ENCODE measurements at regions not wholly inside any gene's neighbourhood (a gene's known extent, or its start where the extent isn't known, plus 50 kb on each side); places are given as distances from the start of the nearest gene placed in this dataset.
A peak's percentile ranks its signal among the peaks of the same experiment; 100 is the strongest.

DNA sequence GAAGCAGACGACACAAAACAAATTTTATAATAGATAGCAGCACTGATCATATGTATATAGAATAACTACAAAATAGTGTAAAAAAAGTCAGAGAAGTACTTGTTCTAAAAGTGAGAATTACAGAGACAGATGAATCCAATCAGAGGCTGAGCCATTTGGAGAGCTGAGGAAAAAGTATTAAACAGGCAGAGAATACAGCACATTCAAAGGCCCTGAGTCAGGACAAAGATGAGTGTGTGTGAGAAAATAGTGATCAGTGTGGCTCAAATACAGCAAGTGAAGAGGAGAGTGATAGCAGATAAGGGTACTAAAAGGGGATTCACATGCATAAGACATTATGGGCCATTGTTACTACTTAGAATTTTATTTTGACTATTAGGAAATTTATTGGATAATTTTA, 430.6 kb upstream of the BRINP3 start:
- no peak for TF ChIP-seq EZH2phosphoT487 (IDR thresholded peaks at IDR 0.05; ENCODE audit: low read depth)
- TF ChIP-seq, protein P1, sequence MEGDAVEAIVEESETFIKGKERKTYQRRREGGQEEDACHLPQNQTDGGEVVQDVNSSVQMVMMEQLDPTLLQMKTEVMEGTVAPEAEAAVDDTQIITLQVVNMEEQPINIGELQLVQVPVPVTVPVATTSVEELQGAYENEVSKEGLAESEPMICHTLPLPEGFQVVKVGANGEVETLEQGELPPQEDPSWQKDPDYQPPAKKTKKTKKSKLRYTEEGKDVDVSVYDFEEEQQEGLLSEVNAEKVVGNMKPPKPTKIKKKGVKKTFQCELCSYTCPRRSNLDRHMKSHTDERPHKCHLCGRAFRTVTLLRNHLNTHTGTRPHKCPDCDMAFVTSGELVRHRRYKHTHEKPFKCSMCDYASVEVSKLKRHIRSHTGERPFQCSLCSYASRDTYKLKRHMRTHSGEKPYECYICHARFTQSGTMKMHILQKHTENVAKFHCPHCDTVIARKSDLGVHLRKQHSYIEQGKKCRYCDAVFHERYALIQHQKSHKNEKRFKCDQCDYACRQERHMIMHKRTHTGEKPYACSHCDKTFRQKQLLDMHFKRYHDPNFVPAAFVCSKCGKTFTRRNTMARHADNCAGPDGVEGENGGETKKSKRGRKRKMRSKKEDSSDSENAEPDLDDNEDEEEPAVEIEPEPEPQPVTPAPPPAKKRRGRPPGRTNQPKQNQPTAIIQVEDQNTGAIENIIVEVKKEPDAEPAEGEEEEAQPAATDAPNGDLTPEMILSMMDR (IDR thresholded peaks at IDR 0.05; ENCODE audit: low read depth, low read length) = no peak
- H3K79me2 ChIP-seq (ENCODE audit: low read length) = no peaks in the 10 kb centered on the region
- no peaks in the 10 kb centered on the region for H4K20me1 ChIP-seq (ENCODE audit: insufficient read depth, low read length)
- H3K27me3 ChIP-seq (ENCODE audit: low read depth, low read length) = no peaks in the 10 kb centered on the region
- no peak overlapping the region for H2AFZ ChIP-seq (ENCODE audit: low read depth, low read length)
- H3K4me3 ChIP-seq (ENCODE audit: low read length) = no peak overlapping the region
- no peak overlapping the region for H3K27ac ChIP-seq (ENCODE audit: low read length)
- H3K9ac ChIP-seq (ENCODE audit: low read length) = no peak overlapping the region
- H3K36me3 ChIP-seq (replicated peaks; ENCODE audit: low read depth, low read length) = no peaks in the 10 kb centered on the region
- no peaks in the 10 kb centered on the region for H3K9me3 ChIP-seq (ENCODE audit: insufficient read depth, low read length)
- H3K4me2 ChIP-seq (ENCODE audit: low read length) = no peak overlapping the region
- no peaks in the 10 kb centered on the region for H3K4me1 ChIP-seq (ENCODE audit: low read length)

DNA sequence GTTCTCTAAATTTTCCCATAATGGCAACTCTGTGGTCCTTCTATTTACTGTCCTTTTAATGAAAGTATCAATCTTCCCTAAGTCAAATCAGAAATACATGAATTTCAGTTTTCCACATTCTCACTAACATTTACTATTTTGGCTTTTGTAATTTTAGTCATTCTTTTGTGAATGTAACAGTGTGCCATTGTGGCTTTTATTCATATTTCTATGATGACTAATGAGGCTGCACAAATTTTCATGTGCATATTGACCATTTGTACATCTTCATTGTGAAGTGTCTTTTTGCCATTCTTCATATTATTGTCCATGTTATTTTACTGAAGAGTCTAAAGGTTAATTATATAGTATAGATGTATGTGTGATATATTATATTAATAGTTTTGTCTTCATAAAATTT, 431.0 kb upstream of the BRINP3 start:
- H3K27ac ChIP-seq (ENCODE audit: low read length) = no peak overlapping the region
- no peak overlapping the region for H3K9ac ChIP-seq (ENCODE audit: low read length)
- H3K4me2 ChIP-seq (ENCODE audit: low read length) = no peak overlapping the region
- no peaks in the 10 kb centered on the region for H4K20me1 ChIP-seq (ENCODE audit: insufficient read depth, low read length)
- no peaks in the 10 kb centered on the region for H3K36me3 ChIP-seq (replicated peaks; ENCODE audit: low read depth, low read length)
- H3K79me2 ChIP-seq (ENCODE audit: low read length) = no peaks in the 10 kb centered on the region
- no peaks in the 10 kb centered on the region for H3K4me1 ChIP-seq (ENCODE audit: low read length)
- no peaks in the 10 kb centered on the region for H3K27me3 ChIP-seq (ENCODE audit: low read depth, low read length)
- TF ChIP-seq, protein P1 (IDR thresholded peaks at IDR 0.05; ENCODE audit: low read depth, low read length) = no peak
- TF ChIP-seq EZH2phosphoT487 (IDR thresholded peaks at IDR 0.05; ENCODE audit: low read depth) = no peak
- no peak overlapping the region for H2AFZ ChIP-seq (ENCODE audit: low read depth, low read length)
- no peak overlapping the region for H3K4me3 ChIP-seq (ENCODE audit: low read length)
- no peaks in the 10 kb centered on the region for H3K9me3 ChIP-seq (ENCODE audit: insufficient read depth, low read length)

DNA sequence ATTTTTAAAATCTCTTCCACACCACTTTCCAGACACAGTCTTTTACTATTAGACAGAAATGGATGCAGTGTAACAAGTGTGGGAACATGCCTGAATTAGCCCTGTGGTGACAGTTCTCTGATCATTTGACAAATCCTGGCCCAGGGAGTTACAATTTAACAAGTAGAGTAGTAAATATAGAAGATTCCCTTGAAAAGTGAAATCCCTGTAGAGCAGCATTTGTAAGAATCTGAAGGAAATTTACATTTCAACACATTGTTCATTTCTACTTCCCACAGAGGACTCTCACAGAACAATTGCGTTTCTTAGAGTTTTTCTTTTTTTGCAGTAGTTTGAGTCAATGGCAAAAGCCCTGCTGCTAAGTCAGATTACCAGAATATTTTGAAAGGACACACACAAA, 458.3 kb upstream of the BRINP3 start:
- no peak for TF ChIP-seq EZH2phosphoT487 (IDR thresholded peaks at IDR 0.05; ENCODE audit: low read depth)
- TF ChIP-seq, protein P1 (IDR thresholded peaks at IDR 0.05; ENCODE audit: low read depth, low read length) = no peak
- Histone ChIP-seq H2AFZ (ENCODE audit: low read depth, low read length) (0 out of 2 replicates have a peak overlapping the region, but pooled peaks have one; percentile 8), H3K27me3 (ENCODE audit: low read depth, low read length) (no peaks in the 10 kb centered on the region), H3K4me1 (ENCODE audit: low read length) (no peaks in the 10 kb centered on the region), H3K27ac (ENCODE audit: low read length) (no peak overlapping the region), H3K9ac (ENCODE audit: low read length) (no peak overlapping the region), H3K9me3 (ENCODE audit: insufficient read depth, low read length) (no peaks in the 10 kb centered on the region), H3K36me3 (replicated peaks; ENCODE audit: low read depth, low read length) (no peaks in the 10 kb centered on the region), H4K20me1 (ENCODE audit: insufficient read depth, low read length) (no peaks in the 10 kb centered on the region), H3K79me2 (ENCODE audit: low read length) (no peaks in the 10 kb centered on the region), H3K4me3 (ENCODE audit: low read length) (no peak overlapping the region), H3K4me2 (ENCODE audit: low read length) (no peak overlapping the region)

DNA sequence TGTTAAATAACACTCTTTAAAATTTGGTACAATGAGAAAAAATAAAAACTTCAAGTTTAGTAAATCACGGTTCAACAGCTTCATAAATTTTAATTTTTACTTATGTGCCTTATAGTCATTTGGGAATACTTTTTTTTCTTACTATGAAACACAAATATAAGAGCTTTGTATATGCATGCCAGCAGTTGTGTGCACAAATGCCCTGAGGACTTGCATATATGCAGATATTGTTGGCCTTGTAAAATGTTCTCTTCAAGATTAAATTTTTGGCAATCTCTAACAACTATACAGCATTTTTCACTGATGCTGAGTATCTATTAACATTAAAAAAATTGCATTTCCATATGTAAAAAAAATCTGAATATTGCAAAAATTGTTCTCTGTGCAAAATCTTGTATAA, 458.7 kb upstream of the BRINP3 start:
- H3K9ac ChIP-seq (ENCODE audit: low read length) = no peak overlapping the region

More for the DNA sequence above, 458.7 kb upstream of the BRINP3 start:
- TF ChIP-seq, protein P1 (IDR thresholded peaks at IDR 0.05; ENCODE audit: low read depth, low read length) = no peak
- TF ChIP-seq EZH2phosphoT487 (IDR thresholded peaks at IDR 0.05; ENCODE audit: low read depth) = no peak
- Histone ChIP-seq H2AFZ (ENCODE audit: low read depth, low read length) (0 out of 2 replicates have a peak overlapping the region, but pooled peaks have one; percentile 8), H3K27me3 (ENCODE audit: low read depth, low read length) (no peaks in the 10 kb centered on the region), H3K27ac (ENCODE audit: low read length) (no peak overlapping the region), H3K4me3 (ENCODE audit: low read length) (no peak overlapping the region), H3K79me2 (ENCODE audit: low read length) (no peaks in the 10 kb centered on the region), H3K9me3 (ENCODE audit: insufficient read depth, low read length) (no peaks in the 10 kb centered on the region), H4K20me1 (ENCODE audit: insufficient read depth, low read length) (no peaks in the 10 kb centered on the region), H3K36me3 (replicated peaks; ENCODE audit: low read depth, low read length) (no peaks in the 10 kb centered on the region), H3K4me1 (ENCODE audit: low read length) (no peaks in the 10 kb centered on the region), H3K4me2 (ENCODE audit: low read length) (no peak overlapping the region)
